ENCODE measurements at regions not wholly inside any gene's neighbourhood (a gene's known extent, or its start where the extent isn't known, plus 50 kb on each side); places are given as distances from the start of the nearest gene placed in this dataset.

DNA sequence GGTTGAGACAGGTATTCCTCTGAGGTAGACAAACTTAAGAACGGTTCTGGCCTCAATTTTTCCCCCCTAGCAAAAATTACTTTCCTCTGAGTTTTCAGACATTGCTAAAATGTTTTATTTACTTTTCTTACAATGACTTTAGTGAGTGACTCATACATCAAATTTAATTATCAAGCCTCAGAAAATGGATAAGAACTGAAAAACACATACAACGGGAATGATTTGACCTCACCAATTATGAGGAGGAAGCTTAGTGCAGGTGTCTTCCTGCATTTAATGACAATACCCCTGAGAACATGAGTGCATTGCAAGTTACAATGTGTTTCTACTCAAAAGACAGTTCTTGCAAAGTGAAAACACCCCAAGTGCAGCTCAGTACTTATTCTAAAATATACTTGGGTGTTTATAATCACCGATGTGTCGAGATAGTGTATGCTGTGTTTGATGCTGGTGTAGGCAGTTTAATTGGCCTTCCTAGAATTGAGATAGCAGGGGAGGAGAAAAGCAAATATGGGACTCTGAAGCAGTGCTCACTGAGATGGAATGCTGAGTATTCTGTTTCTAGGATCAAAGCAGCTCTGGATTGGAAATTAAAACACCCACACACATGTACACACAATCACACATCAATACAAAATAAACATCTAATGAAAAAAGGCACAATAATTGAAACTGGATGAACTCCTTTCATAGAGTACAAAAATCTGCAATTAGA lies 189.5 kb upstream of the SLC10A2 start:
- 93 to 96% methylated on average over 4 of the region's 4 CpGs for WGBS, 2 experiments (ENCODE audit: insufficient coverage in 1 of 2, insufficient read length in 1 of 2)
- DNase-seq = no peak

DNA sequence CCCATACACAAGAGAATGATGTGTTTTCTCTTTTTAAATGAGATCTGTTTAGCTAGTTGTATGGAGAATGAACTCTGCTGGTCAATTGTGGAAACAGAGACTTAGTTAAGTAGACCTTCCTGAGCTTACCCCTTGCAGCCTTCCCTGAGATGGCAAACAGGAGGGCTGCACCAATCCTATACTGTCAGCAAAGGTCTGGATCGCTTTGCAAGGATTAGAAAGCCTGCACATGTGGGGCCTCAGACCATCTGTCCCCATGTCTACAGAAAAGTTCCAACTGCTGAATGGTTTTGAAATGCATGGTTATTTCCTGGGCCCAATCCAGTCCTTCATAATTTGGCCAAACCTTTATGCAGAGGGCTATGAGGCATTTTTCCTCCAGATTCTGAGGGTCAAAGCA lies 183.9 kb upstream of the SLC10A2 start:
- Histone ChIP-seq H3K9ac (ENCODE audit: extremely low read depth, low read length, poor library complexity, severe bottlenecking) (no peak overlapping the region), H3K4me1 (ENCODE audit: control insufficient read depth, insufficient read depth, low read length) (no peaks in the 10 kb centered on the region), H3K9me3 (ENCODE audit: control insufficient read depth, low read length) (no peaks in the 10 kb centered on the region), H3K27ac (ENCODE audit: low read depth, low read length) (no peak overlapping the region), H3K36me3 (ENCODE audit: control insufficient read depth, insufficient read depth, low read length) (no peaks in the 10 kb centered on the region), H3K27me3 (ENCODE audit: control insufficient read depth, insufficient read depth, low read length, poor library complexity, severe bottlenecking) (no peaks in the 10 kb centered on the region), H3K4me3 (ENCODE audit: low read length) (no peak overlapping the region)
- no peak overlapping the region for H3K4me3 Mint-ChIP-seq
- WGBS, 2 experiments (ENCODE audit: insufficient coverage in 1 of 2, insufficient read length in 1 of 2) = 83 to 93% methylated on average over 1 of the region's 1 CpG
- H3K27ac Mint-ChIP-seq = no peak overlapping the region
- peaks cover 12% of the 10 kb centered on the region for H3K9me3 Mint-ChIP-seq
- TF ChIP-seq, protein P1, sequence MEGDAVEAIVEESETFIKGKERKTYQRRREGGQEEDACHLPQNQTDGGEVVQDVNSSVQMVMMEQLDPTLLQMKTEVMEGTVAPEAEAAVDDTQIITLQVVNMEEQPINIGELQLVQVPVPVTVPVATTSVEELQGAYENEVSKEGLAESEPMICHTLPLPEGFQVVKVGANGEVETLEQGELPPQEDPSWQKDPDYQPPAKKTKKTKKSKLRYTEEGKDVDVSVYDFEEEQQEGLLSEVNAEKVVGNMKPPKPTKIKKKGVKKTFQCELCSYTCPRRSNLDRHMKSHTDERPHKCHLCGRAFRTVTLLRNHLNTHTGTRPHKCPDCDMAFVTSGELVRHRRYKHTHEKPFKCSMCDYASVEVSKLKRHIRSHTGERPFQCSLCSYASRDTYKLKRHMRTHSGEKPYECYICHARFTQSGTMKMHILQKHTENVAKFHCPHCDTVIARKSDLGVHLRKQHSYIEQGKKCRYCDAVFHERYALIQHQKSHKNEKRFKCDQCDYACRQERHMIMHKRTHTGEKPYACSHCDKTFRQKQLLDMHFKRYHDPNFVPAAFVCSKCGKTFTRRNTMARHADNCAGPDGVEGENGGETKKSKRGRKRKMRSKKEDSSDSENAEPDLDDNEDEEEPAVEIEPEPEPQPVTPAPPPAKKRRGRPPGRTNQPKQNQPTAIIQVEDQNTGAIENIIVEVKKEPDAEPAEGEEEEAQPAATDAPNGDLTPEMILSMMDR (conservative IDR thresholded peaks at IDR 0.05) = no peak
- no peak for DNase-seq
- H3K27me3 Mint-ChIP-seq (ENCODE audit: insufficient read depth) = peaks cover 25% of the 10 kb centered on the region
- peaks cover 3% of the 10 kb centered on the region for H3K4me1 Mint-ChIP-seq
- no peaks in the 10 kb centered on the region for H3K36me3 Mint-ChIP-seq (ENCODE audit: low read depth)

More for the DNA sequence above, 189.5 kb upstream of the SLC10A2 start:
- no peaks in the 10 kb centered on the region for H3K9me3 ChIP-seq (ENCODE audit: control insufficient read depth, low read length)
- no peak overlapping the region for H3K9ac ChIP-seq (ENCODE audit: extremely low read depth, low read length, poor library complexity, severe bottlenecking)
- peaks cover 20% of the 10 kb centered on the region for H3K27me3 Mint-ChIP-seq (ENCODE audit: insufficient read depth)
- H3K4me1 Mint-ChIP-seq = peaks cover 9% of the 10 kb centered on the region
- H3K4me3 ChIP-seq (ENCODE audit: low read length) = no peak overlapping the region
- H3K4me3 Mint-ChIP-seq = no peak overlapping the region
- H3K36me3 ChIP-seq (ENCODE audit: control insufficient read depth, insufficient read depth, low read length) = no peaks in the 10 kb centered on the region
- H3K4me1 ChIP-seq (ENCODE audit: control insufficient read depth, insufficient read depth, low read length) = no peaks in the 10 kb centered on the region
- no peak overlapping the region for H3K27ac Mint-ChIP-seq
- TF ChIP-seq, protein P1 (conservative IDR thresholded peaks at IDR 0.05) = no peak
- no peak overlapping the region for H3K27ac ChIP-seq (ENCODE audit: low read depth, low read length)
- no peaks in the 10 kb centered on the region for H3K36me3 Mint-ChIP-seq (ENCODE audit: low read depth)
- peaks cover 12% of the 10 kb centered on the region for H3K9me3 Mint-ChIP-seq
- no peaks in the 10 kb centered on the region for H3K27me3 ChIP-seq (ENCODE audit: control insufficient read depth, insufficient read depth, low read length, poor library complexity, severe bottlenecking)

DNA sequence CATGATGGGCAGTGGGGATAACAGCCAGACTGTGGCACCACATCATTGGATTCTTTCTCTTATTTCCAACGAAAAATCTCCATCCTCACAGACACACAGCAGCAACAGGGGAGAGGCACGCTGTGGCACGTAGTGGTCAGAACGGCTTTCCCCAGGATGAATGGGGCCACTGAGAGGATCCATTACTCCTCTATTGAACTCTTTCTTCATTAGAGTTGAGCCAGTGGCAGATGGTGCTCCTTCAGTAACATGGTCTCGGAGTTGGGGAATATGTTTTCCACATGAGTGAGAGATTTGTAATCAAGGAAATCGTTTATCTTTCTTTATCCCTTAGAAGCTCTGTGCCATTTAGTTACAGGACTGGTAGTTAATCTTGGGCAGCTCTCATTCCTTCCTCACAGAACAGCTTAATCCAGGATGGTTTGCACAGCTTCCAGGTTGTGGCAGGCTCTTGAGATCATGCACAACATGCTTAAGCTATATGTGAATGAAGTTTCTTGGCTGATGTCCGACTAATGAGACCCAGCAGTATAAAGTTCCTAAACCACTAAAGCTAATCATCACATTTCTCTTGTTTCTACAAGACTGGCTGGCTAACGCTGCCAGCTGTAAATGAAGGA lies 180.5 kb upstream of the SLC10A2 start:
- H3K4me1 Mint-ChIP-seq = peaks cover 3% of the 10 kb centered on the region
- 94 to 100% methylated on average over 5 to 8 of the region's 8 CpGs for WGBS, 2 experiments (ENCODE audit: insufficient coverage in 1 of 2, insufficient read length in 1 of 2)
- no peak overlapping the region for H3K27ac Mint-ChIP-seq

More for the DNA sequence above, 180.5 kb upstream of the SLC10A2 start:
- Histone ChIP-seq H3K27me3 (ENCODE audit: control insufficient read depth, insufficient read depth, low read length, poor library complexity, severe bottlenecking) (no peaks in the 10 kb centered on the region), H3K4me3 (ENCODE audit: low read length) (no peak overlapping the region), H3K4me1 (ENCODE audit: control insufficient read depth, insufficient read depth, low read length) (no peaks in the 10 kb centered on the region), H3K27ac (ENCODE audit: low read depth, low read length) (no peak overlapping the region), H3K36me3 (ENCODE audit: control insufficient read depth, insufficient read depth, low read length) (no peaks in the 10 kb centered on the region), H3K9ac (ENCODE audit: extremely low read depth, low read length, poor library complexity, severe bottlenecking) (no peak overlapping the region), H3K9me3 (ENCODE audit: control insufficient read depth, low read length) (no peaks in the 10 kb centered on the region)
- no peaks in the 10 kb centered on the region for H3K36me3 Mint-ChIP-seq (ENCODE audit: low read depth)
- peaks cover 2% of the 10 kb centered on the region for H3K9me3 Mint-ChIP-seq
- peaks cover 20% of the 10 kb centered on the region for H3K27me3 Mint-ChIP-seq (ENCODE audit: insufficient read depth)
- DNase-seq = no peak
- H3K4me3 Mint-ChIP-seq = no peak overlapping the region
- TF ChIP-seq, protein P1 (conservative IDR thresholded peaks at IDR 0.05) = no peak

All from endodermal cell (in vitro differentiated cells).